ENCODE measurements at regions not wholly inside any gene's neighbourhood (a gene's known extent, or its start where the extent isn't known, plus 50 kb on each side); places are given as distances from the start of the nearest gene placed in this dataset.

DNA sequence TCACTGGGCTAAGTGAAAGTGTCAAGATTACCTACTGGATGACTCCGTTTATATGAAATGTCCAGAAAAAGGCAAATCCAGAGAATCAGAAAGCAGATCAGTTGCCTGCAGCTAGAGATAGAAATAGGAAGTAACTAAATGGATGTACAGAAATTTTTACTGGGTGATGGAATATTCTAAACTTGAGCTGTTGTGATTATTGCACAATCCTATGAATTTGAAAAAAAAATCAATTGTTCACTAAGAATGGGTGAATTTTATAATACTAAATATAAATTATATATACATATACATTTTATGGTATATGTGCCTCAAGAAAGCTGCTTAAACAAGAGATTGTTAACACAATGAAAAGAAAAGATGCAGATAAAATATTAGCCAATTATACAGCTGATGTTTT is 181.1 kb upstream of the C16orf82 start:
- TF ChIP-seq, protein P1, sequence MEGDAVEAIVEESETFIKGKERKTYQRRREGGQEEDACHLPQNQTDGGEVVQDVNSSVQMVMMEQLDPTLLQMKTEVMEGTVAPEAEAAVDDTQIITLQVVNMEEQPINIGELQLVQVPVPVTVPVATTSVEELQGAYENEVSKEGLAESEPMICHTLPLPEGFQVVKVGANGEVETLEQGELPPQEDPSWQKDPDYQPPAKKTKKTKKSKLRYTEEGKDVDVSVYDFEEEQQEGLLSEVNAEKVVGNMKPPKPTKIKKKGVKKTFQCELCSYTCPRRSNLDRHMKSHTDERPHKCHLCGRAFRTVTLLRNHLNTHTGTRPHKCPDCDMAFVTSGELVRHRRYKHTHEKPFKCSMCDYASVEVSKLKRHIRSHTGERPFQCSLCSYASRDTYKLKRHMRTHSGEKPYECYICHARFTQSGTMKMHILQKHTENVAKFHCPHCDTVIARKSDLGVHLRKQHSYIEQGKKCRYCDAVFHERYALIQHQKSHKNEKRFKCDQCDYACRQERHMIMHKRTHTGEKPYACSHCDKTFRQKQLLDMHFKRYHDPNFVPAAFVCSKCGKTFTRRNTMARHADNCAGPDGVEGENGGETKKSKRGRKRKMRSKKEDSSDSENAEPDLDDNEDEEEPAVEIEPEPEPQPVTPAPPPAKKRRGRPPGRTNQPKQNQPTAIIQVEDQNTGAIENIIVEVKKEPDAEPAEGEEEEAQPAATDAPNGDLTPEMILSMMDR (IDR thresholded peaks at IDR 0.05) = no peak

DNA sequence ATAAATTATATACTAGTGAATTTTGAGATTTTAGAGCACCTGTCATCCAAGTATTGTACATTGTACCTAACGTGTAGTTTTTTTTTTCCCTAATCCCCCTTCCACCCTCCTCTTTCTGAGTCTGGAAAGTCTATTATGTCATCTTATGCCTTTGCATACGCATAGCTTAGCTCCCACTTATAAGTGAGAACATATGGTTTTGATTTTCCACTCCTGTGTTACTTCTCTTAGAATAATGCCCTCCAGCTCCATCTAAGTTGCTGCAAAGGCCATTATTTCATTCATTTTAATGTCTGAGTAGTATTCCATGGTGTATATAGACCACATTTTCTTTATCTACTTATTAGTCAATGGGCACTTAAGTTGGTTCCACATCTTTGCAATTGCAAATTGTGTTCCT is 177.0 kb upstream of the C16orf82 start:
- TF ChIP-seq, protein P1 (IDR thresholded peaks at IDR 0.05) = no peak
- DNase-seq (ENCODE audit: low spot score) (no peak), ATAC-seq (ENCODE audit: low FRiP score) (no peak)

More for the DNA sequence above, 181.1 kb upstream of the C16orf82 start:
- ATAC-seq (ENCODE audit: low FRiP score) = no peak
- DNase-seq (ENCODE audit: low spot score) = no peak

DNA sequence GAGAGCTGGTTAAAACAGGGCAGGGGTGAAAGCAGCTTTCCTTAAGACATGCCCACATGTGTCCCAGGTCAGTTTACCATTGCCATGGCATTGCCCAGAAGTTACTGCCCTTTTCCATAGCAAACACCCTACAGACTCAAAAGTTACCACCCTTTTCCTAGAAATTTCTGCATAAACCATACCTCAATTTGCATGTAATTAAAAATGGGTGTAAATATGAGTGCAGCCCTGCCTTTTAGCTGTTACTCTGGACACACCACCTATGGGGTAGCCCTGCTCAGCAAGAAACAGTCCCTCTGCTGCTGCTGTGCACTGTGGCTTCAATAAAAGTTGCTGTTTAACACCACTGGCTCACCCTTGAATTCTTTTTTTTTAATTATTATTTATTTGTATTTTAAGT is 168.5 kb upstream of the C16orf82 start:
- no peak for ATAC-seq (ENCODE audit: low FRiP score)
- TF ChIP-seq, protein P1 (IDR thresholded peaks at IDR 0.05) = no peak
- no peak for DNase-seq (ENCODE audit: low spot score)

- ATAC-seq (ENCODE audit: low FRiP score) = no peak
- TF ChIP-seq, protein P1 (IDR thresholded peaks at IDR 0.05) = no peak
- DNase-seq (ENCODE audit: low spot score) = no peak
These were observed 165.4 kb upstream of the C16orf82 start for GRCh38 chr16:26901196-26901861.

- TF ChIP-seq, protein P1 (IDR thresholded peaks at IDR 0.05) = no peak
- no peak for ATAC-seq (ENCODE audit: low FRiP score)
- DNase-seq (ENCODE audit: low spot score) = no peak
These were observed 164.7 kb upstream of the C16orf82 start for GRCh38 chr16:26901983-26902382.

DNA sequence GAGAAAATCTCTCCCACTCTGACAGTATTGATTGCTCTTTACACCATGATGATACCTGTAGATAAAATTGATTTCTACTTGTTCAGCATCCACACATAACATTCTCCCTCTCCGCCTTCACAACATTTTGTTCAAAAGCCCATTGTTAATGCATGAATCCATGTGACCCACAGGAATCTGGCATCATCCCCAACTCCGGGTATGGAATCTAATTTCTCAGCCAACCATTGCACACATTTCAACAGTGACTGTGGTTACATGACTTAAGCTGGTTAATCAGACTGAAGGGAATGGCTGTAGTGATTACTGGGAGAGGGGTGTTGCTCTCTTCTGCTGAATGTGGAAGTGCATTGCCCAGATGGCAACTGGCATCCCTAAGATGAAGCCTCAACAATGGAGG is 161.4 kb upstream of the C16orf82 start:
- DNase-seq (ENCODE audit: low spot score) (no peak), ATAC-seq (ENCODE audit: low FRiP score) (no peak)
- TF ChIP-seq, protein P1 (IDR thresholded peaks at IDR 0.05) = no peak

- DNase-seq (ENCODE audit: low spot score) = no peak
- TF ChIP-seq, protein P1 (IDR thresholded peaks at IDR 0.05) = no peak
- no peak for ATAC-seq (ENCODE audit: low FRiP score)
These were observed 157.1 kb upstream of the C16orf82 start for GRCh38 chr16:26909623-26910022.

Measured in omental fat pad (tissue), 3 donors.